ENCODE measurements at regions not wholly inside any gene's neighbourhood (a gene's known extent, or its start where the extent isn't known, plus 50 kb on each side); places are given as distances from the start of the nearest gene placed in this dataset.

DNA sequence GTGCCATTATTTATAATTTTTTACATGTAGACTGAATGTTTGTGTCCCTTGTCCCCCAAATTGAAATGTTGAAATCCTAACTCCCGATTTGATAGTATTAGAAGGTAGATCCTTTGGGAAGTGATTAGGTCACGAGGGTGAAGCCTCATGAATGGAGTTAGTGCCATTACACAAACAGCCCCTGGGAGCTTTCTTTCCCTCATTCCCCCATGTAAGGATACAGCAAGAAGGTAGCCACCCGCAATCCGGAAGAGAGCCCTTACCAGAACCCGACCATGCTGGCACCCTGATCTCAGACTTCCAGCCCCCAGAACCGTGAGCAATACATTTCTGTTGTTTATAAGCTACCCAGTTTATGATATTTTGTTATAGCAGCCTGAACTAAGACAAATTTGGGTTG, 143.2 kb downstream of the NPIPB5 start:
- TF ChIP-seq, protein P1, sequence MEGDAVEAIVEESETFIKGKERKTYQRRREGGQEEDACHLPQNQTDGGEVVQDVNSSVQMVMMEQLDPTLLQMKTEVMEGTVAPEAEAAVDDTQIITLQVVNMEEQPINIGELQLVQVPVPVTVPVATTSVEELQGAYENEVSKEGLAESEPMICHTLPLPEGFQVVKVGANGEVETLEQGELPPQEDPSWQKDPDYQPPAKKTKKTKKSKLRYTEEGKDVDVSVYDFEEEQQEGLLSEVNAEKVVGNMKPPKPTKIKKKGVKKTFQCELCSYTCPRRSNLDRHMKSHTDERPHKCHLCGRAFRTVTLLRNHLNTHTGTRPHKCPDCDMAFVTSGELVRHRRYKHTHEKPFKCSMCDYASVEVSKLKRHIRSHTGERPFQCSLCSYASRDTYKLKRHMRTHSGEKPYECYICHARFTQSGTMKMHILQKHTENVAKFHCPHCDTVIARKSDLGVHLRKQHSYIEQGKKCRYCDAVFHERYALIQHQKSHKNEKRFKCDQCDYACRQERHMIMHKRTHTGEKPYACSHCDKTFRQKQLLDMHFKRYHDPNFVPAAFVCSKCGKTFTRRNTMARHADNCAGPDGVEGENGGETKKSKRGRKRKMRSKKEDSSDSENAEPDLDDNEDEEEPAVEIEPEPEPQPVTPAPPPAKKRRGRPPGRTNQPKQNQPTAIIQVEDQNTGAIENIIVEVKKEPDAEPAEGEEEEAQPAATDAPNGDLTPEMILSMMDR (conservative IDR thresholded peaks at IDR 0.05; ENCODE audit: low read length): no peak
- TF ChIP-seq EZH2phosphoT487 (IDR thresholded peaks at IDR 0.05; ENCODE audit: borderline replicate concordance, low read depth, low read length): no peak

Data from OCI-LY7 (cell line).